Smooth muscle cell (in vitro differentiated cells): ENCODE measurements at regions not wholly inside any gene's neighbourhood (a gene's known extent, or its start where the extent isn't known, plus 50 kb on each side); places are given as distances from the start of the nearest gene placed in this dataset.

Experiments
- DNase-seq: peaks from one replicate; lab custom pipeline; 2025; ENCODE audit not compliant: unreplicated experiment; lab: John Stamatoyannopoulos, UW
- H2AFZ ChIP-seq: fragments of 200-600 bp; sonication (generic); 2 replicates; pipeline ENCODE4 v1.6.0; 2016; ENCODE audit warnings: antibody characterized with exemption, low read depth, mild to moderate bottlenecking
- H3F3A ChIP-seq: fragments of 200-600 bp; sonication (generic); 2 replicates; pipeline ENCODE4 v1.6.0; 2017; ENCODE audit warnings: antibody characterized with exemption, low read depth
- H3K27ac ChIP-seq: fragments of 200-600 bp; sonication (generic); 2 replicates; pipeline ENCODE4 v1.5.1; 2016; ENCODE audit warnings: low read depth, mild to moderate bottlenecking
- H3K27me3 ChIP-seq: fragments of 200-600 bp; sonication (generic); 2 replicates; pipeline ENCODE4 v1.6.1; 2016; ENCODE audit warnings: low read depth, mild to moderate bottlenecking
- H3K36me3 ChIP-seq: fragments of 200-600 bp; sonication (generic); 2 replicates; pipeline ENCODE4 v1.5.1; 2016; ENCODE audit warnings: low read depth
- H3K4me1 ChIP-seq: fragments of 200-600 bp; sonication (generic); 2 replicates; pipeline ENCODE4 v1.5.1; 2016; ENCODE audit warnings: low read depth
- H3K4me2 ChIP-seq: fragments of 200-600 bp; sonication (generic); 2 replicates; pipeline ENCODE4 v1.6.0; 2016; ENCODE audit warnings: mild to moderate bottlenecking
- H3K4me3 ChIP-seq: fragments of 200-600 bp; sonication (generic); 2 replicates; pipeline ENCODE4 v1.5.1; 2016; ENCODE audit warnings: mild to moderate bottlenecking
- H3K79me2 ChIP-seq: fragments of 200-600 bp; sonication (generic); 2 replicates; pipeline ENCODE4 v1.6.0; 2016; ENCODE audit warnings: low read depth, mild to moderate bottlenecking
- H3K9ac ChIP-seq: fragments of 200-600 bp; sonication (generic); 2 replicates; pipeline ENCODE4 v1.6.0; 2016; ENCODE audit warnings: low read depth
- H3K9me3 ChIP-seq: fragments of 200-600 bp; sonication (generic); replicated peaks from 2 replicates; pipeline ENCODE4 v1.5.1; 2016; ENCODE audit warnings: low read depth
- H4K20me1 ChIP-seq: fragments of 200-600 bp; sonication (generic); 2 replicates; pipeline ENCODE4 v1.6.0; 2016; ENCODE audit warnings: low read depth
- WGBS: methylation state at CpG from one replicate; pipeline ENCODE4 v1.1.7; 2016; ENCODE audit warnings: low lambda C conversion rate; 5-methylcytosine and 5-hydroxymethylcytosine counted together
- TF ChIP-seq, protein P1 (sequence below): fragments of 200-600 bp; sonication (generic); IDR thresholded peaks from 2 replicates; pipeline ENCODE4 v1.5.1; 2017; ENCODE audit warnings: borderline replicate concordance, mild to moderate bottlenecking, antibody characterized with exemption; ENCODE audit not compliant: insufficient read depth, poor library complexity, severe bottlenecking

DNA sequence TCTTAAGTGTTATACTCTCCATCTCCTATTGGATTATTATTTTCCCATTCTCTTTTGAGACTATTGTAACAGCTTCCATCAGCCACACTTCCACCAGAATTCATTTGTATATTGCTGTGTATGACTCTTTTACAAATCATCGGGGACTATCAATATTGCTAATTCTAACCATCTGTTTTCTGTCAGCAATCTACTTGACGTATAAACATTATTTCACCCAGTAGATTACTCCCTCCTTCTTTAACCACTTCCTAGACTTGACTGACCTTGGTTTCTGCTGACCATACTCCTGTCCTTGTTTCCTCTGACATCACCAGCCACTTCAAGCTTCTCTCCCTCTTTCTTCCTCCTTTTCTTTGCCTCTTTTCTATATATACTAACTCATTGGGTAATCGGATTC is 402.9 kb downstream of the PCDH18 start:
- H3K27ac ChIP-seq = no peak overlapping the region
- no peaks in the 10 kb centered on the region for H3K9me3 ChIP-seq
- TF ChIP-seq, protein P1, sequence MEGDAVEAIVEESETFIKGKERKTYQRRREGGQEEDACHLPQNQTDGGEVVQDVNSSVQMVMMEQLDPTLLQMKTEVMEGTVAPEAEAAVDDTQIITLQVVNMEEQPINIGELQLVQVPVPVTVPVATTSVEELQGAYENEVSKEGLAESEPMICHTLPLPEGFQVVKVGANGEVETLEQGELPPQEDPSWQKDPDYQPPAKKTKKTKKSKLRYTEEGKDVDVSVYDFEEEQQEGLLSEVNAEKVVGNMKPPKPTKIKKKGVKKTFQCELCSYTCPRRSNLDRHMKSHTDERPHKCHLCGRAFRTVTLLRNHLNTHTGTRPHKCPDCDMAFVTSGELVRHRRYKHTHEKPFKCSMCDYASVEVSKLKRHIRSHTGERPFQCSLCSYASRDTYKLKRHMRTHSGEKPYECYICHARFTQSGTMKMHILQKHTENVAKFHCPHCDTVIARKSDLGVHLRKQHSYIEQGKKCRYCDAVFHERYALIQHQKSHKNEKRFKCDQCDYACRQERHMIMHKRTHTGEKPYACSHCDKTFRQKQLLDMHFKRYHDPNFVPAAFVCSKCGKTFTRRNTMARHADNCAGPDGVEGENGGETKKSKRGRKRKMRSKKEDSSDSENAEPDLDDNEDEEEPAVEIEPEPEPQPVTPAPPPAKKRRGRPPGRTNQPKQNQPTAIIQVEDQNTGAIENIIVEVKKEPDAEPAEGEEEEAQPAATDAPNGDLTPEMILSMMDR = no peak
- no peaks in the 10 kb centered on the region for H3K4me1 ChIP-seq
- H3K4me3 ChIP-seq = no peak overlapping the region
- H3K9ac ChIP-seq = no peak overlapping the region
- no peaks in the 10 kb centered on the region for H3K79me2 ChIP-seq
- no peak for DNase-seq
- H3K4me2 ChIP-seq = no peak overlapping the region
- H4K20me1 ChIP-seq = no peaks in the 10 kb centered on the region
- no peaks in the 10 kb centered on the region for H3K27me3 ChIP-seq
- WGBS = 60% methylated on average over 3 of the region's 3 CpGs
- peak overlapping the region; percentile 51 for H2AFZ ChIP-seq
- no peaks in the 10 kb centered on the region for H3K36me3 ChIP-seq
- H3F3A ChIP-seq = no peaks in the 10 kb centered on the region

DNA sequence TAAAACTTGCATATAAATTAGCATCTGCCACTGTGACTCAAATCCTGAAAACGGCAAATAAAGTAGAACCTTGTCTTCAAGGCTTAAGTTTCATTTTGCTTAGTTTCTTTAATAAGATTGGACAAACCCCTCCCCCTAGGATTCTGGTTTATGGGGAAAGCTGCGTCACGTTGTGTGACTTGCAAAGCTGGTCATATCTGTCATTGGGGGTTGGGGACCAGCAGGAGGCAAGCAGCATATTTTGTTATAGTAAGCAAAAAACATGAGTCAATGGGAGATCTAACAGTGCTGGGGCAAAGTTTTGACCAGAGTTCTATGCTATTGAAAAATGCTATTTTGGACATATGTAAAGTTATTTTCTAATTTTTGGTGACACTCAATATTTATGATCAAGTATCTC is 407.3 kb downstream of the PCDH18 start:
- Histone ChIP-seq H2AFZ (peak overlapping the region; percentile 58), H3F3A (no peaks in the 10 kb centered on the region), H3K4me2 (peak overlapping the region; percentile 75), H3K9ac (no peak overlapping the region), H3K4me3 (peak overlapping the region; percentile 38), H3K9me3 (no peaks in the 10 kb centered on the region), H4K20me1 (no peaks in the 10 kb centered on the region), H3K27me3 (no peaks in the 10 kb centered on the region), H3K36me3 (no peaks in the 10 kb centered on the region), H3K79me2 (no peaks in the 10 kb centered on the region), H3K4me1 (no peaks in the 10 kb centered on the region), H3K27ac (peak overlapping the region; percentile 35)
- DNase-seq = no peak
- WGBS = 15% methylated on average over 3 of the region's 3 CpGs
- TF ChIP-seq, protein P1 = no peak

DNA sequence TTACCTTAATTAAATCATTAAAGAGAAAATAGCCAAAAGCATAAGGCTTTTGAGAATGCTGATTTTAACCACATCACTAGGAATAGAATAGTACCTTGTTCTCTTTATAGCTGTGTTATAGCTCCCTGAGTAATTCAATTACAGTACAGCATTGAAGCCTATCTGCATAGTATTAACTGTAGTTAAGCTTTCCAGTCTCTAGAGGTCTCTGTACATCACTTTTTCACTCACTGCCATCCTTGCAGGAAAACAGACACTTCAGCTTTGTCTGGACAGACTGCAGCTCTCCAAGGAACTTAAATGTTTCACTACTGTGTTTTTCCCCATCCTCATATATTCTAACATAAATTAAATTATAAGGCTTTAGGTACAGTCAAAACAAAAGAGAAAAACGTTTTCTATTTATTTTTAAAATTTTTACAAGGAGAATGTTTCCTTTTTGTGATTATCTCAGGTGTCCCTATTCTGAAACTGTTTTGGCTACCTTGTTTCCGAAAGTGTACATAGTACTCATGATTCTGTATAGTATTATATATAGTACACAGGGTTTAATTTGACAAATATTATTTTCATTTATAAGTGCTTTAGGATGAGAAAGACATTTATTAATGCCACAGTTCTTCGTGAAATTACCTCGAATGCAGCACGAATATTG is 407.9 kb downstream of the PCDH18 start:
- Histone ChIP-seq H3K4me3 (peak overlapping the region; percentile 38), H3K4me1 (no peaks in the 10 kb centered on the region), H2AFZ (peak overlapping the region; percentile 58), H3K79me2 (no peaks in the 10 kb centered on the region), H3K27me3 (no peaks in the 10 kb centered on the region), H3K4me2 (peak overlapping the region; percentile 75), H3F3A (no peaks in the 10 kb centered on the region), H3K9ac (no peak overlapping the region), H4K20me1 (no peaks in the 10 kb centered on the region), H3K9me3 (no peaks in the 10 kb centered on the region), H3K27ac (peak overlapping the region; percentile 35), H3K36me3 (no peaks in the 10 kb centered on the region)
- DNase-seq = no peak
- TF ChIP-seq, protein P1 = peak; percentile 63
- WGBS = 75% methylated on average over 5 of the region's 5 CpGs

GRCh38 chr4:137122876-137123275 is 409.4 kb downstream of the PCDH18 start:
- Histone ChIP-seq H3K9ac (no peak overlapping the region), H3K79me2 (no peaks in the 10 kb centered on the region), H3K4me1 (no peaks in the 10 kb centered on the region), H3F3A (no peaks in the 10 kb centered on the region), H3K4me2 (no peak overlapping the region), H3K27me3 (no peaks in the 10 kb centered on the region), H3K27ac (no peak overlapping the region), H3K9me3 (no peaks in the 10 kb centered on the region), H2AFZ (no peak overlapping the region), H3K4me3 (no peak overlapping the region), H4K20me1 (no peaks in the 10 kb centered on the region), H3K36me3 (no peaks in the 10 kb centered on the region)
- TF ChIP-seq, protein P1 = no peak
- DNase-seq = no peak
- WGBS = 97% methylated on average over 2 of the region's 2 CpGs
